ENCODE measurements at regions not wholly inside any gene's neighbourhood (a gene's known extent, or its start where the extent isn't known, plus 50 kb on each side); places are given as distances from the start of the nearest gene placed in this dataset.
"Not testable (repeated sequence)": the region's sequence is repeated elsewhere in the genome, so short reads cannot be mapped to it uniquely, and the experiment has no call there.

DNA sequence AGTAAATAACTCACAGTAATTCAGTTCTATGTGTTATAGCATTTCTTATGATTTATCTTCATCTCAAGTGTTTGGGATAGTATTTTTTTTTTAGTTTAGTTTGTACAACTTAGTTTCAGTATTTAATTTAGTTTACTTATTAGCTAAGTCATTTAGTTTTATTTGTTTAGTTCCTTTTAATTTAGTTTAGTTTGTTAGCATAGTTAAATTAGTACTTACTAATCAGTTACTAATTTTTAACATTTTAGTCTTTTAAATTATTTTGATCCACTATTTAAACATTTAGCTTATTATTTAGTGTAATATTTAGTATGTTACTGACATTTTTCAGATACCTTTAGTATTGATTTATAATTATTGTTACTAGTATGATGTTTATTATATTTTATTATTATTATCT, 85.2 kb upstream of the SIPA1L2 start:
- ATAC-seq: no peak

DNA sequence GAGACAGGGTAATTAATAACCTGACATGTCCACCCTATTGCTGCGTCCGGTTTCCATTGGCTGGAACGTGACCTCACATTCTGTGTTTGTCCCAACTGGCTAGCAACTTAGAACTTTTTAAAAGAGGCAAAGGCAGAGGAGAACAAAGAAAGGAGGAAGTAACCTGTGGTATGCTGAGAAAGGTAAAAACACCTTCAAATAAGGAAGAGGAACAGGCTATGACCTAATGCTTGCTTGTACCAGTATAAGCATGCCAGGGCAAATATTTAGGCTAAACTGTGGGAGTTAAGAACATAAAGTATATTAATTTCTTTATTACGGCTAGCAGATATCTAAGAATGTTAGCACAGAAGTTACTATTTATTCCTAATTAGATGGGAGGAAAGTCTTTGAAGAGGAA, 87.3 kb upstream of the MAP10 start:
- not testable (repeated sequence) for ATAC-seq

DNA sequence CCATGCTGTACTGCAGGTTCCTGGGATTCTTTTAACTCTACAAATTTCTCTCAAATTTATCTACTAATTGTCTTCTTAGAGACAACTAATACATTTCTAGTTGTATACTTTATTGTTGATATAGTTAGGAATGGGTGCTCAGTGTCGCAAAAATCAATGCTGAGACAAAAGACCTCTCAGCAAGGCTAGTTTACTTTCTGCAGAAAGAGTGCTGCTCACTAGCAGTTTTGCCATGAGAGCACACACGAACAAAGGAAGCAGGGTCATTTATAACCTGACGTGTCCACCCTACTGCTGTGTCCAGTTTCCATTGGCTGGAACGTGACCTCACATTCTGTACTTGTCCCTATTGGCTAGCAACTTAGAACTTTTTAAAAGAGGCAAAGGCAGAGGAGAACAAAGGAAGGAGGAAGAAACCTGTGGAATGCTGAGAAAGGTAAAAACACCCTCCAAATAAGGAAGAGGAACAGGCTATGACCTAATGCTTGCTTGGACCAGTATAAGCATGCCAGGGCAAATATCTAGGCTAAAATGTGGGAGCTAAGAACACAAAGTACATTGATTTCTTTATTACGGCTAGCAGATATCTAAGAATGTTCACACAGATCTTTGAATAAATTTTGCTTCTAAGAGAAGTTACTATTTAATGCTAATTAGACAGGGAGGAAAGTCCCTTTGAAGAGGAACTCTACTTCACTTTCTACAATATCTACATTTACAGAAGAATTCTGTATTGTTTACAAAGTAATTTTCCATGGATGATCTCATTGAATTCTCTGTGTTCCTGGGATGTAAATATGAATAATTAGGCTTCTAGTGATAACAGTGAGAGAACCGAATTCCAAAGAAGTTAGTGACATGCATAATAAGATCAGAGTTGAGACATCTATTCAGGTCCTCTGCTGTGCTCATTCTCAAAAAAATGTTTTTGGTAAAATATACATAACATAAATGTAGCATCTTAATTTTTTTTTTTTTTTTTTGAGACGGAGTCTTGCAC, 86.0 kb upstream of the MAP10 start:
- no peak for ATAC-seq

DNA sequence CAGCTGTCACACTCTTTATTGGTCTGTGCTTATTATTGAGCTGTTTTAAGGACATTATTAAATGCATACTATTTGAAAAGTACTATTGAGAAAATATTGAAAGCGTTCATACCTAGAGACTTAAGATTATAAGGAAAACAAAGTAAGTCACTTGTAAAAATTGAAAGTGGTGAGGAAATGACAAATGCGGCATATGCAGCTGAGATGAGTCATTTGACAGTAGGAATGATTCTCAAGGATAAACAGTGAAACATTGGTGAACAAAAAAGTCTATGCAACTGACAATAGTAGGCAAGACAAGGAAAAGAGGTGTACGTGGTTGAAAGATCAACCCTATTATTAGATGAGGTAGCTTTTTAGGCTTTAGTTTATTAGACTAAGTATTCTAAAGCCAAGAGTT, 82.6 kb upstream of the MAP10 start:
- ATAC-seq: no peak

DNA sequence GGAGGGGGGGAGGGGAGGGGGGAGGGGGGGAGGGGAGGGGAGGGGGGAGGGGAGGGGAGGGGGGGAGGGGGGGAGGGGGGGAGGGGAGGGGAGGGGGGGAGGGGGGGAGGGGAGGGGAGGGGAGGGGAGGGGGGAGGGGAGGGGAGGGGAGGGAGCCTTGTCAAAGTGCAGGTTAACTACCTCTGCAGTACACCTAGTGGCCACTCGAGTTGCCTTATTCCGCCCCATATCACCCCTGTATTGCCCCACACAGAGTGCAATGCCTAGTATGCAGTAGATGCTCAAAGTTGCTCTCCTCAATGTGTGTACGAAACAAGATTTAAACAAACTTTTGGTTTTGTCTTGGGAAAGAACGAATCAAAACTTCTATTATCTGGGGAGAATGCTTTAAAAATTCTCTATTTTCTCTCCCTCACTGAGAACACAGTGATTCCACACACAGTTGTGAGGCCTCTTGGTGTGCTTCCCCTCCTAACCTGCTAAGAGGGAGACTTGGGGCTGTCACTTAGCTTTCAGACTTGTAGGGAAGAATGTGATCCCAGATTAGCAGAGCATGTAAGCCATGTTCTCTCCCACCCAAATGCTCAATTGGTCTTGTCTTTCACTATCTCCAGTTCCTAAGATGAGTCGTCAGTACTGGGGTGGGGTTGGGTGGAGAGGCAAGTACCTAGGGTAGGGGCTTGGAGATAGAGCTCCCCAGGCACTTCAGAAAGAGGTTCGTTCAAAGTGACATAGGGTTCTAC, 79.7 kb upstream of the MAP10 start:
- no peak for ATAC-seq

DNA sequence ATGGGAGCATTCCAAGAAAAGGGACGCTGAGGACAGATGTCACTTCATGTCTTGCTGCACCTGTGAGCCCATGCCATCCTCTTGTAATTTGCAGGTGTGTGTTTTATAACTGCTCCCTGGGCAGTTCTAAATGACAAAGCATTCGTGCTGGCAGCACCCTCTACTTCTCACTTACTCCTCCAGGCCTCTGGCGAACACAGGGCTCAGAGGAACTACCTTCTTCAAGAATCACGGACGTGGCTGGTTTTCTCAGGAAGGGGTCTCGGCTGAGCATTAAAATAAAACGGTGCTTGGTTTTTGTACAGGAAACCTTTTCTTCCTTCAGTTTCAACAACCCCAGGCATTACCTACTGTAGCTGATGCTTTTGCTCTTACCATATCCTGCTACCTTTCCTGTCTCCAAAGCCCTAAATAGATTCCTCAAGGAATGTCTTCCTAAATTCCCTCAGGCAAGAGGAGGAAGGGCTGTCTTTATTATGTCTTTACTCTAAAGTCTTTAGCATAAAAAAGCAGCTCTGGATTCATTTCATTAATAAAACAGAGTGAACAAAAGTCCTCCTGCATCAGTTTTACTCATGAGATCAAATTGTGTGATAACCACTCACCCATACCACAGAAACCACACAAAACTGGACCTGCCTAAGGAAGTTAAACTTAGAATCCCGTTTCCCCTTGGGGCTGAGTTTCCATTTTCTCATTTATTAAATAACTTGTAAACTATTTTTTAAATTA, 79.0 kb upstream of the MAP10 start:
- no peak for ATAC-seq

DNA sequence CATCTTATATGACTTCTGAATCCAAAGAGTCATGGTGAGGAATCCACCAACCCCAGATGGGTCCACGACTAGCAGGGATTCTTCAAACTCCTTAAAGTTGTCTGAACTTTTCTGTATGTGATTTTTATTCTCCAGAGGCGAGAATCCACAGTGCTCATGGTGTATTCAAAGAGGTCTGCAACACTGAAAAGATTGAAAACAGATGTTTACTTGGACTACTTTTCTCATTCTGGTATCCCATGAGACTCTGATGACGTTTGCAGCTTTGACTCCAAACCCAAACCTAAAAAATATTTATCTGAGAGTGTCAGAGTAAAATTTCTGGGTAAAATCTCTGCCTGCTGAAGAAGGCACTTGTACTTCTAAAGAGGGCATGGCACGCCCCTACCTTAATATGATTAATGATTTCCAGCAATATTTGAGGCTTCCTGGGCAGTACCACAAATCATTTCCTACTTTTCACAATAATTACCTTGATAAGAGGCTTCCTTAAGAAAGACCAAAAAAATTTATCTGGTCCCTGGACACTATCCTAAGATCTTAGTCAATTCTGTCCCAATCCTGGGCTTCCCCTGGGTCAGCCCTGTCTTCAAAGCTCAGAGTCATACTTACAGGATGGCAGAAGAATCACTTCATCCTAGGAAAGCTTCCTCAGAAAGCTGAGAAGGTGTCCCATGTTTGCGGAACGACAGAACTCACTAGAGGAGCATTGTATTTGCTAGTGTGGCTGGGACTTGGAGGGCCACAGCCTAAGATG, 76.5 kb upstream of the MAP10 start:
- no peak for ATAC-seq

DNA sequence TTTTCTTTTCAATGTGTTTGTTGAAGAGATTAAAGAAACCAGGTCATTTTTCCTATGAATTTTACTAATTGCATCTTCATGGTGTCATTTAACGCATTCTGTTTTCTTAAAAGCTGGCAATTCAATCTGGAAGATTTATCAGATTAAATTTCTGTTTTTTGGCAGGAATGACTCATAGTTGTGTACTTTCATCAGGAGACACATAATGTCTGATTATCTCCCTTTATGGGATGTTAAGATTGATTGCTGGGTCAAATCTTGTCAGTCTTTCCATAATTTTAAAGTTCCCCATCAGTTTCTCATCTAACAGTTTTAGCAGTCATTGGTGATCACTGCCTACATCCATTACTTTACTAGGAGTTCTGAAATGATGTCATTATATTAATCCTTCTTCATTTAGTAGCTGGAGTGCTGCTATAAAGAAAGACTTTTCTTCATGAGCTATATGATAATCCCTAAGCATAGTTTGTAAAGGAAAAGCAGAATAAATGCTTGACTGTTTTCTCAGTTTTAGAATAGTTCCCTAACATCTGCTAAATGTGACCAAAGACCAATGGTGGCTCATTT, 72.8 kb upstream of the MAP10 start:
- ATAC-seq: no peak

DNA sequence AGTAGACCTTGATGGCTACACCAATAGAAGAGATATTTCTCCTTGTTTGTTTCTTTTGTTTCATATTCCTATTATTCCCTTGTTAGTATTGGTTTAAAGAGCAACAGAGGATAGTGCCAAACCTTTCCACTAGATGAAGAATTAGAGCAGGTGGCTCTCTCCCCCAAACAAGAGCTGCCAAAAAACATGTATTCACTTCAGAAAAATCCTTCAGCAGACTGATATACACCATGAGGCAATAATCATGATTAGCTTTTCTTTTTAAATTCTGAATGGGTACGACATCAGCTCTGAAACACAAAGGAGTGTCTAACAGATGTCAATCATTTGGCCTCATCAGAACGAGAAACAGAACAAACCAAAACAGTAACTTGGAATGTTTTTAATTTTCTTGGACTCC, 67.3 kb upstream of the MAP10 start:
- ATAC-seq: no peak

DNA sequence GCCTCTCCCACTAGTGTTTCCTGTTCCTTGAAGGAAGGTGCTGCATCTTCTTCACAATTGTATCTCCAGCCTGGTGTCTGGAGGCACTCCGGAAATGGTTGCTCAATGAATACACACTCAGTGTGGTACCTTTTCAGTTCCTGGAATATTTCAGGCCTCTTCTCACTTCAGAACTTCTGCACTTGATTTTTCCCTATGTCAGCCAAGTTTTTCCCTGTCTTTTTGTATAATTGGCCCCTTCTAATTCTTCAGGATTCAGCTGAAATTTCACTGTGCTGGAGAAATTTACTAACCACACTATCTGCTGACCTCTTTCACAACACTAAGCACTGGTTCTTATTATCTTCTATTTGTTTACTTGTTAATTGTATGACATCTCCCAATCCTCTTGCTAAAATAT, 61.2 kb upstream of the MAP10 start:
- ATAC-seq: no peak

DNA sequence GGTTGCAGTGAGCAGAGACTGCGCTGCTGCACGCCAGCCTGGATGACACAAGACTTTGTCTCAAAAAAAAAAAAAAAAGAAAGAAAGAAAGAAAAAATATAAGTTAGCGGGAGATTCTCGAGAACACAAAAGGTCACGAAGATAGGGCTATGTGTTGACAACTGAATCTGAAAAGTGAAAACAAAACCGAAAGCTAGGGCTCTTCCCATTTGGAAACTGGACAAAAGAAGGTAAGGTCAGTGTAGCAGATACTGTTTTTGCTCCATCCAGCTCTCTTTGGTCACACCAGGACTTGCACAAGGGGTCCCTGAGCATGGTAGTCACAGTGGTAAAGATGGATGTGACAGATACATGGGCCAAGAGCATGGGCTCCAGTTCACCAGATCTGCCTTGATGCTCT, 60.4 kb upstream of the MAP10 start:
- ATAC-seq: no peak

DNA sequence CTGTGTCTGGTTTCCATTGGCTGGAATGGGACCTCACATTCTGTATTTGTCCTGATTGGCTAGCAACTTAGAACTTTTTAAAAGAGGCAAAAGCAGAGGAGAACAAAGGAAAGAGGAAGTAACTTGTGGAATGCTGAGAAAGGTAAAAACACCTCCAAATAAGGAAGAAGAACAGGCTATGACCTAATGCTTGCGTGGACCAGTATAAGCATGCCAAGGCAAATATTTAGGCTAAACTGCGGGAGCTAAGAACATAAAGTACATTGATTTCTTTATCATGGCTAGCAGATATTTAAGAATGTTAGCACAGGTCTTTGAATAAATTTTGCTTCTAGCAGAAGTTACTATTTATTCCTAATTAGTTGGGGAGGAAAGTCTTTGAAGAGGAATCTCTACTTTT, 59.5 kb upstream of the MAP10 start:
- not testable (repeated sequence) for ATAC-seq

DNA sequence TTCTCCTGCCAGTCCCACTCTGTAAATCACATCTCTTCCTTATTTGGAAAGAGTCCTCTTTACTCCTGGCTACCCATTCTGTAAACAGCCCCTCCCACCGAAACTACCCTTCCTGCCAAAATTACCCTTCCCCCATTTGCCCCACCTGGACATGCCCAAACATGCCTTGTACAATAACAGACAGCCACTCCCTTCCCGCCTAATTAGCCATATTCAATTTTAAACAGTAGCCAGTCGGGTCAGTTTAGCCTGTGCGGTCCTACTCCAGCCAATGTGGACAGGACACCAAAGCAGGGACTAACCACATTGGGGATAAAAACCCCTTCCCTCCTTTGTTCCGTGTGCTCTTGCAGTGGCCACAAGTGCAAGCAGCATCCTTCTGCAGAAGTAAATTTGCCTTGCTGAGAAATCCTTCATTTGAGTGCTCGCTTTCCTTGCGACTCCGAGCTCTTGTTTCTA, 56.3 kb upstream of the MAP10 start:
- no peak for ATAC-seq

DNA sequence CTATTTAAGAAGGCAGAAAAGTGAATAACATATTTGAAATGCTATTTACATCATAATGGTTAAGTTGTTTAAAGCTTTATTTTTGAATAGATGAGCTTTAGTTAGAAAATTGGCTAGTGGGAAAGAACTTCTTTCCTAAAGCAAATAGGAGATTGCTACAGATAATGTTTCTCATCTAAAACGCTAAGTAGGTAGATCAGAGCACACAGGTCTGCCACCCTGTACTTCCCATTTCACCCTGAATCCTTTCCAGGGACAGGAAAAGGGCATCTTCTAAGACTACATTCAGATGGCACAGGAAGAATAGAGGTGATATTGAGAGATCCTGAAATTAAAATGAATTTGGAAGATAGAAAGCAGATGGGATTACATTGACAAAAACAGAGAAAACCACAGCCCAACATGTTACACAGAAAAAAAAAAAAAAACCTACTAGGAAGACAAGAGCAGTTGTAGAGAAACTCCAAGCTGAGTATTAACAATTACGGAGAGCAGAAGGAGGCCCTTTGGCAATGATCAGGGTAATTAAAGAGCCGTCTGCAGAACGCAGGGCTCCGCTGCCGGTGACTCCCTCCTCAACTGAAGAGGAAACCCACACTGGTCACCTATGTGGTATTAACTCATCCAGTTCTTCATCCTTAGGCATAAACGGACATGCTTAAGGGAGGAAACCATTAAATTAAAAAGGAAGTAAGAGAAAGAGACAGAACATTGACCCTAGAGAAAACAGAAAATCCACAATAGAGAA, 53.6 kb upstream of the MAP10 start:
- no peak for ATAC-seq

DNA sequence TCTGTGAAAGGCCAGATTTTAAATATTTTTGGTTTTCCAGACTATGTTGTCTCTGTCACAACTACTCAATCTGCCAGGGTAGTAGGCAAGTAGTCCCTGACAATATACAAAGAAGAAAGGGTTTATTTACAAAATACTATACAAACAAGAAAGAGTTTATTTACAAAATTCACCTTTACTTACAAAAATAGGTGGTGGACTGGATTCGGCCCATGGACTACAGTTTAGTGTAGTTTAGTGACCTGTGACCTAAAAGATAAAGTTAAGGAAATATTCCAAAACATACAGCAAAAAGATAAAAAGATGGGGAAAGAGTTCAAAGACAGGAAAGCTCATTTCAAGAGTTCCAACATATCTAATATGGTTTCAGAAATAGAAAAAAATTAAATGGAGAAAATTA, 52.9 kb upstream of the MAP10 start:
- ATAC-seq: no peak

DNA sequence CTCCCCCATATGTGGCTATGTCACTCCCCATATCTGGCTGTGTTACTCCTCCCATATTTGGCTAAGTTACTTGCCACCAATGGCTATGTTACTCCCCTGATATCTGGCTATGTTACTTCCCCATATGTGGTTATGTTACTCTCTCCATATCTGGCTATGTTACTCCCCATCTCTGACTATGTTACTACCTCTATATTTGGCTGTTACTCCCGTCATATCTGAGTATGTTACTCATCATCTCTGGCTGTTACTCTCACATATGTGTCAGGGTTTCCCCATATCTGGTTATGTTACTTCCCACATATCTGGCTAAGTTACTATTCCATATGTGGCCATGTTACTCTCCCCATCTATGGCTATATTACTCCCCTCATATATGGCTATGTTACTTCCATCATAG, 50.3 kb upstream of the MAP10 start:
- ATAC-seq: peak; percentile 31
